H9 (cell line): ENCODE measurements at regions not wholly inside any gene's neighbourhood (a gene's known extent, or its start where the extent isn't known, plus 50 kb on each side); places are given as distances from the start of the nearest gene placed in this dataset.

Experiments
- DNase-seq: peaks from one replicate; pipeline ENCODE4 v3.0.0-alpha.2; 2017
- H2AFZ ChIP-seq: one replicate; pipeline ENCODE4 v1.6.1; 2013; ENCODE audit warnings: mild to moderate bottlenecking, low read length, control low read depth, moderate library complexity
- H2AK5ac ChIP-seq: 2 replicates; pipeline ENCODE4 v1.6.1; 2013; ENCODE audit warnings: low read length, control low read depth, mixed read lengths; ENCODE audit not compliant: insufficient read length
- H2BK120ac ChIP-seq: one replicate; pipeline ENCODE4 v1.6.1; 2013; ENCODE audit warnings: low read depth, mild to moderate bottlenecking, low read length, control low read depth, inconsistent platforms; ENCODE audit not compliant: poor library complexity, severe bottlenecking
- H2BK12ac ChIP-seq: 2 replicates; pipeline ENCODE4 v1.6.1; 2013; ENCODE audit warnings: low read length, control low read depth, mixed read lengths, low read depth; ENCODE audit not compliant: insufficient read length
- H2BK15ac ChIP-seq: 2 replicates; pipeline ENCODE4 v1.6.1; 2013; ENCODE audit warnings: low read depth, low read length, control low read depth
- H2BK20ac ChIP-seq: one replicate; pipeline ENCODE4 v1.6.1; 2013; ENCODE audit warnings: low read depth, mild to moderate bottlenecking, low read length, control low read depth, inconsistent platforms; ENCODE audit not compliant: poor library complexity, severe bottlenecking
- H2BK5ac ChIP-seq: 2 replicates; pipeline ENCODE4 v1.6.1; 2013; ENCODE audit warnings: low read length, control low read depth, mixed read lengths; ENCODE audit not compliant: insufficient read length
- H3K14ac ChIP-seq: 2 replicates; pipeline ENCODE4 v1.6.1; 2013; ENCODE audit warnings: low read length, control low read depth; ENCODE audit not compliant: insufficient read depth
- H3K18ac ChIP-seq: 2 replicates; pipeline ENCODE4 v1.6.1; 2013; ENCODE audit warnings: low read depth, mild to moderate bottlenecking, mixed read lengths, low read length, control low read depth; ENCODE audit not compliant: insufficient read length
- H3K23ac ChIP-seq: 2 replicates; pipeline ENCODE4 v1.6.1; 2013; ENCODE audit warnings: low read length, control low read depth, mixed read lengths, low read depth; ENCODE audit not compliant: insufficient read length
- H3K23me2 ChIP-seq: 2 replicates; pipeline ENCODE4 v1.6.1; 2013; ENCODE audit warnings: low read depth, mild to moderate bottlenecking, mixed read lengths, low read length, control low read depth; ENCODE audit not compliant: insufficient read length, poor library complexity, severe bottlenecking
- H3K27ac ChIP-seq: 2 replicates; pipeline ENCODE4 v1.5.1; 2013; ENCODE audit warnings: low read length, control low read depth, mixed read lengths, low read depth; ENCODE audit not compliant: insufficient read length
- H3K27me3 ChIP-seq: 2 replicates; pipeline ENCODE4 v1.6.1; 2013; ENCODE audit warnings: low read length, control low read depth, inconsistent platforms; ENCODE audit not compliant: insufficient read depth
- H3K4ac ChIP-seq: 2 replicates; pipeline ENCODE4 v1.6.1; 2013; ENCODE audit warnings: low read depth, mild to moderate bottlenecking, control low read depth, inconsistent platforms, low read length, moderate library complexity
- H3K4me1 ChIP-seq: 2 replicates; pipeline ENCODE4 v1.6.1; 2013; ENCODE audit warnings: low read length, control low read depth, inconsistent platforms; ENCODE audit not compliant: insufficient read depth
- H3K4me2 ChIP-seq: 2 replicates; pipeline ENCODE4 v1.6.1; 2013; ENCODE audit warnings: low read length, control low read depth, mixed read lengths; ENCODE audit not compliant: insufficient read length, insufficient read depth
- H3K56ac ChIP-seq: 2 replicates; pipeline ENCODE4 v1.6.1; 2013; ENCODE audit warnings: low read depth, mild to moderate bottlenecking, mixed read lengths, low read length, control low read depth; ENCODE audit not compliant: insufficient read length
- H3K79me1 ChIP-seq: 2 replicates; pipeline ENCODE4 v1.6.1; 2013; ENCODE audit warnings: low read depth, mild to moderate bottlenecking, moderate library complexity, low read length, control low read depth, inconsistent platforms; ENCODE audit not compliant: insufficient read depth, poor library complexity, severe bottlenecking
- H3K79me2 ChIP-seq: 2 replicates; pipeline ENCODE4 v1.6.1; 2013; ENCODE audit warnings: low read length, control low read depth, inconsistent platforms; ENCODE audit not compliant: insufficient read depth
- H3K9ac ChIP-seq: 2 replicates; pipeline ENCODE4 v1.6.1; 2013; ENCODE audit warnings: low read length, control low read depth, mixed read lengths; ENCODE audit not compliant: insufficient read length; ENCODE audit errors: extremely low read depth
- H3K9me3 ChIP-seq: one replicate; pipeline ENCODE4 v1.6.1; 2013; ENCODE audit warnings: low read depth, low read length, inconsistent platforms; ENCODE audit not compliant: control insufficient read depth
- H3T11ph ChIP-seq: one replicate; pipeline ENCODE4 v1.6.1; 2013; ENCODE audit warnings: mild to moderate bottlenecking, low read length, control low read depth, inconsistent platforms
- H4K20me1 ChIP-seq: one replicate; pipeline ENCODE4 v1.6.1; 2013; ENCODE audit not compliant: control insufficient read depth, insufficient read length, insufficient read depth
- H4K5ac ChIP-seq: 2 replicates; pipeline ENCODE4 v1.6.1; 2013; ENCODE audit warnings: low read depth, mild to moderate bottlenecking, mixed read lengths, low read length, control low read depth; ENCODE audit not compliant: insufficient read length
- H4K8ac ChIP-seq: replicated peaks from 2 replicates; pipeline ENCODE4 v1.6.1; 2013; ENCODE audit warnings: low read length, control low read depth, mixed read lengths, low read depth; ENCODE audit not compliant: insufficient read length
- H4K91ac ChIP-seq: 2 replicates; pipeline ENCODE4 v1.6.1; 2013; ENCODE audit warnings: low read depth, mild to moderate bottlenecking, moderate library complexity, mixed read lengths, low read length, control low read depth; ENCODE audit not compliant: insufficient read length
- H3K27ac Mint-ChIP-seq, 3 experiments: 2 replicates in 2 of 3; 3 replicates in 1 of 3; pipeline ENCODE4 v1.8.0; 2020 to 2021; ENCODE audit warnings: mixed read lengths in 3 of 3, mild to moderate bottlenecking in 1 of 3, moderate library complexity in 1 of 3
- H3K27me3 Mint-ChIP-seq: 2 replicates; pipeline ENCODE4 v1.8.0; 2021; ENCODE audit warnings: low read depth, mild to moderate bottlenecking, moderate library complexity, mixed read lengths
- H3K36me3 Mint-ChIP-seq, 3 experiments: 2 replicates in 2 of 3; 3 replicates in 1 of 3; pipeline ENCODE4 v1.8.0; 2020 to 2021; ENCODE audit warnings: low read depth in 3 of 3, mixed read lengths in 3 of 3; ENCODE audit not compliant: insufficient read depth in 1 of 3
- H3K4me1 Mint-ChIP-seq, 2 experiments: 2 replicates each; pipeline ENCODE4 v1.8.0; 2020; ENCODE audit warnings: mixed read lengths in 2 of 2
- H3K4me3 Mint-ChIP-seq, 2 experiments: 2 replicates in 1 of 2; 3 replicates in 1 of 2; pipeline ENCODE4 v1.8.0; 2020 to 2021; ENCODE audit warnings: mild to moderate bottlenecking in 2 of 2, mixed read lengths in 2 of 2, moderate library complexity in 1 of 2
- H3K9me3 Mint-ChIP-seq, 2 experiments: 2 replicates in 1 of 2; 3 replicates in 1 of 2; pipeline ENCODE4 v1.8.0; 2020; ENCODE audit warnings: mild to moderate bottlenecking in 2 of 2, mixed read lengths in 2 of 2, moderate library complexity in 1 of 2
- CTCF ChIP-seq: fragments of 200-600 bp; sonication (generic); conservative IDR thresholded peaks from 3 replicates; pipeline ENCODE4 v1.8.0; 2021; ENCODE audit warnings: antibody characterized with exemption, mild to moderate bottlenecking
- WGBS: extraction: QIAGEN DNeasy Blood & Tissue Kit; methylation state at CpG from one replicate; pipeline ENCODE4 v1.1.7; 2013; ENCODE audit warnings: missing lambda C conversion rate, low lambda C conversion rate, mixed read lengths; ENCODE audit not compliant: insufficient read length; ENCODE audit errors: extremely low coverage; 5-methylcytosine and 5-hydroxymethylcytosine counted together

DNA sequence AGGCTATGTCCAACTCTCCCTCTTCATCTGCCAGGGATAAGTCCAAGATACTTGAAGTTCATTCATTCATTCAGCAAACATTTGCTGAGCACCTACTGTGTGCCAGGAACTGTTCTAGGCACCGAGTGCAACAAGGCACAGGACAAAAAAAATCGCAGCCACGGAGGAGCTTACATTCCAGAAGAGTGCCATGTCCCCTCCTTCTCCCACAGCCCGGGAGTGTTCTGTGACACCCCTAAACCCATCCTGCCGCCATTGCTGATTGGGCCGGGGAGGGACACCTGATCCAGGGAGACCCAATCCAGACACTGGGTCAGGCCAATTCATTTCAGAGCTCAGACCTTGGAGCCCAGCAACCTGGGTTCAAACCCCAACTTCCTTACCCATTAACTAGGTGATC, 58.1 kb upstream of the NEURL1B start:
- Histone ChIP-seq H3K9ac (no peak overlapping the region), H3K27ac (no peak overlapping the region), H2AK5ac (no peak overlapping the region), H3K56ac (no peak overlapping the region), H4K5ac (no peak overlapping the region), H3K18ac (no peak overlapping the region), H3K14ac (no peak overlapping the region), H3K23ac (no peak overlapping the region), H3K4ac (no peak overlapping the region), H2BK20ac (no peak overlapping the region), H3K27me3 (no peaks in the 10 kb centered on the region), H2AFZ (no peak overlapping the region), H3T11ph (no peak overlapping the region), H4K8ac (no peak overlapping the region), H3K9me3 (no peaks in the 10 kb centered on the region), H3K79me2 (no peaks in the 10 kb centered on the region), H2BK5ac (no peak overlapping the region), H4K20me1 (no peaks in the 10 kb centered on the region), H2BK120ac (no peak overlapping the region), H3K79me1 (no peaks in the 10 kb centered on the region), H2BK12ac (no peak overlapping the region), H4K91ac (no peak overlapping the region), H3K23me2 (no peaks in the 10 kb centered on the region), H2BK15ac (no peak overlapping the region), H3K4me2 (no peak overlapping the region), H3K4me1 (peaks cover 8% of the 10 kb centered on the region)
- Mint-ChIP-seq H3K27ac (no peak overlapping the region), H3K4me1 (peaks cover 39 to 45% of the 10 kb centered on the region in 2 experiments), H3K36me3 (no peaks in the 10 kb centered on the region), H3K27me3 (peaks cover 49% of the 10 kb centered on the region), H3K9me3 (no peaks in the 10 kb centered on the region), H3K4me3 (no peak overlapping the region)
- no peak for TF ChIP-seq CTCF
- no peak for DNase-seq
- no CpG with 5 or more reads among the region's 6 CpGs for WGBS
